ENCODE measurements at regions not wholly inside any gene's neighbourhood (a gene's known extent, or its start where the extent isn't known, plus 50 kb on each side); places are given as distances from the start of the nearest gene placed in this dataset.

- no peak for DNase-seq
Measured at GRCh38 chr1:55507578-55507931, 292.4 kb upstream of the USP24 start.

GRCh38 chr1:55506740-55507577 lies 291.8 kb upstream of the USP24 start:
- DNase-seq, result no peak

DNA sequence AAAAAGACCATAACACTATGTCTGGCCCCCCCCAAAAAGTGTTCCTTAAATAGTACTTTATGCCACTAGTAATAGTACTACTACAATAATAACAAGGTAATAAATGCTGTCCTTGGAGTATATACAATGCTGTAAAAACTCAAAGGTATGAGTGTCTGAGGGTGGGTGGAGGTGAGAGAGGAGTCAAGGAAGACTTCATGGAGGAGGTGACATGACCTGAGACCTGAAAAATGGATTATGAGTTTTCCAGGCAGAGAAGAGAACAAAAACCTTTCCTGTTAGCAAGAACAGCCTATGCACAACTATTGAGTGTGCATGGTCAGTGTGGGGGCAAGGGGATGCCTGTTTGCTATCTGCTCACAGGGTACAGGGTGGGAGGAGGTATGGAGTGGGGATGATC lies 290.2 kb upstream of the USP24 start:
- no peak for DNase-seq

DNA sequence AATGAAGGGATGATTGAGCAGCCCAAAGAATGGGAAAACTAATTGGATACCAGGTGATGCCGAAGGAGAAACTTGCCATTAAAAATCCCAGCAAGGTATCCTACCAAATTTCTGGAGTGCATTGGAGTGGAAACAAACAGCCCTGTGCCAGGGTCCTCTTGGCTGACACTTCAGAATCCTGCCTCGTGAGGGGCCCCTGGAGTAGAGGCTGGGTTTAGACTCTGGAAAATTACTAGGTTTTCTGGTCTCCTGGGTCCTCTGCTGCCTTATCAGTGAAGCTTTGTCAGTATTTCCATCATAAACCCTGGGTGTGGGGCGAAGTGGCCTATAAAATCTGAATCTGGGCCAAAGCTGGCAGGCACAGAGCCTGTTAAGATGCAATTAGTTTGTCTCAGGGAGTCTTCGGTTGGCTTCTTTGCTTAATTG lies 289.2 kb upstream of the USP24 start:
- no peak for DNase-seq

DNA sequence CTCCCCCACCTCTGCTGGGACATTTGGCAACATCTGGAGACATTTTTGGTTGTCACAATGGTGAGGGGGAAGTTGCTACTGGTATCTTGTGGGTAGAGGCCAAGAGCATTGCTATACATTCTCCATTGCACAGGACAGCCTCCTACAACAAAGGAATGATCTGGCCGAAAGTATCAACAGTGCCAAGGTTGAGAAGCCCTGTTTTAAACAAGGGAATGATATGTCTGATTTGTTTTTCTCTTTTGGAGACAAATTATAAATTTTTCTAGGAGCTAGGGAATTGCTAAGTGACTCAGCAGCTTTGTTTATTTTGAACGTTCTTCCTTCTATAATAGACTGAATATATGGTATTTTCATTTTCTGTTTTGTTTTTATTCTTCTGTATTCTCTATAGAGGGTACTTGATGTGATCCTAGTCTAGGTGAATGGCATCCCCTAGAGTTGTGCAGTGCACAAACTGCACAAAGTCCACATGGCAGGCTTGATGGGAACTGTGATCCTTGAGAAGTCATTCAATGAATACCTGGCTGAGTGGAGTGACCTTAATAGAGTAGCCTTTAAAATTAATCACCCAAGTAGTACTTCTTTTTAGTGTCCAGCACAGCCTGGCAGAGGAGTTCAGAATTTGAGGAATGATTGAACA lies 288.6 kb upstream of the USP24 start:
- no peak for DNase-seq

GRCh38 chr1:55500601-55501000 lies 285.4 kb upstream of the USP24 start:
- no peak for DNase-seq

DNA sequence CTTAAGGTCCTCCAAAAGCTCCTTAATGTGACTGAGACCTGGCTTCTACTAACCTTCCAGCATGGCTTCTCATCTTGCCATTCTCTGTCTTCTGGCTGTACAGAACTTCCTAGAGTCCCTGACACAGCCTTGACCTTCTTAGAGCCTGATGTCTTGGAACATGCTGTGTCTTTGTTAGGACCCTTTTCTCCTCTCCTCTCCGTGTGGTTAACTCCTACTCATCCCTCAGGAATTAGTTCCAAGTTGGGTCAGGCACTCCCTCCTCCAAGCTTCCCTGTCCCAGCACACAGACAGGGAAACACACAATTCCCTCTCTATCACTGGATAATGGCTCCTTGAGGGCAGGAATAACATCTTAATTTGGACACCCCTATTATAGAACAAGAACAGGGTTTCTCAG lies 275.4 kb upstream of the USP24 start:
- no peak for DNase-seq

- DNase-seq, result no peak
Measured at GRCh38 chr1:55484173-55484572, 269.0 kb upstream of the USP24 start.

- DNase-seq, result no peak
Measured at GRCh38 chr1:55483523-55483922, 268.4 kb upstream of the USP24 start.

GRCh38 chr1:55481634-55482033 lies 266.5 kb upstream of the USP24 start:
- DNase-seq, result no peak

DNA sequence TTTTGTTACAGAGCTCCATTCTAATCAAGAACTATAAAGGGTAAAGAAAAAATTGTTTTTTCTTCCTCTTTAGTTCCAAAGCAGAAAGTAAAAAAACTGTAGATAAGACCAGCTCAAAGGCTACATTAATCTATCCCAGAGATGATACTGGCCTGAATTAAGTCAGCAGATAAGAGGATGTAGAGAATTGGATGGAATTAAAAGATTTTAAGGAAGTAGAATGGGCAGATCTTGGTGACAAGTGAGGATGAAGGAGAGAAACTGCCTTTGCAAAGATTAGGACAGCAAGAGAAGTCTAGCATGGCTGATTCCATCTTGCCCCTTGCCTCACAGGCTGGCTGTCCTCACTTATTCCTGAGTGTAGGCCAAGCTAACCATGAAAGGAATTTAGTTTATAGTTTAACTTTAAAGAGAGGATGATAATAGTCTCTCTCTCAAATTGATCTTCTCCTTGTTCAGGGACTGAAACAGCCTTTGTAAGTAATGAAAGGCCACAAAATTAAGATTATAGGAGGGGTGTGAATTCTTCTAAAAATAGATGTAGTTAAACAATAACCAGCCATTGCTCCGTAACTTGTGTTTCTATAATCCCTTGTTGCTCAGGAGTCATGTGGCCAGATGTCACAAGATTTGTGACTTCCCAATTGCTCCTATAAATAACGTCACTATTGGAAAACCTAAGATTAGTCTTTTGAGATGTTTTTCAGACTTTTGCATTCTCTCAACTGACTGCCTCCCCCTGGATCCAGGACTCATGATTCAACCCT lies 265.0 kb upstream of the USP24 start:
- DNase-seq, result no peak

- no peak for DNase-seq
Measured at GRCh38 chr1:55478742-55479141, 263.6 kb upstream of the USP24 start.

DNA sequence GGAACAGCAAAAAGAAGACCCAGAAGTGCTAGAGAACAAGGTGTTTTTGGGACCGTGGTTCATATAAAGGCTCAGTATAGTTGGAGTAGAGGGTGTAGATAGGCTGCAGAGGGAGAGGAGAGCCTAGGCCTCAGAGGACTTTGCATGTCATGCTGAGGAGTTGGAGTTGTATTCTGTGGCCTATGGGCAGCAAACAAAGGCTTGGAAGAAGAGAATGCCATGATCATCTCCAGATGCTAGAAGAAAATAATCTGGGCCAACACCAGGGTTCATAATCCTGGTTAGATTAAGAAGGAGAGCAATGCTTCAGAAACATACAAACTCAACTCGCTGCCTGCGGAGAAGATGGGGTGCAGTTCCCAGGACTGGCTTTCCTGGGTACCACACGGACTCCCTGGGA lies 262.8 kb upstream of the USP24 start:
- DNase-seq, result no peak

DNA sequence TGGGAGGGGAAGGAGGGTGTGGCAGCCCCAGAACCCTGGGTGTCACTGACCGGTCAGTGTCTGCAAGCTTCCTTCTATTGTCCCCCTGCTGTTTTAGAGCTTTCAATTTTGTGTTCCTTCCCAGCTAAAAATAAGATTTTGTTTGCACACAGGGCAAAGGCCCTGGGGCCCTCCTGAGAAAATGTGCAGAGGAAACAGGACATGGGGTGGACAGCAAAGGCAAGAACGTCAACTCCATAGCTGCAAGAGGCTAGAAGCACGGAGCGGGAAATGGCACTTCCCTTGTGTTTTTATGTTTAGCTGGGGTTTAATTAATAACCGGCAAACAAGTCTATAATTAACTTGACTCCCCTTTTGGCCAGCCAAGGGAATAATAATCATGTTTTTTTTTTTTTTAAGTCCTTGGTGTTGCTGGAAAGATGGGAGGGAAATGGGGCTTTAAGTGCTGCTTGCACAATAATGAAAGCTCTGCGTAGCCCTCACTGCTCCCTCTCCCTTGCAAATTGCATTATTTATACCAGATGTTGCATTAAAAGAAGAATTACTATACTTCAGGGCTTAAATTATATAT lies 261.4 kb upstream of the USP24 start:
- no peak for DNase-seq

DNA sequence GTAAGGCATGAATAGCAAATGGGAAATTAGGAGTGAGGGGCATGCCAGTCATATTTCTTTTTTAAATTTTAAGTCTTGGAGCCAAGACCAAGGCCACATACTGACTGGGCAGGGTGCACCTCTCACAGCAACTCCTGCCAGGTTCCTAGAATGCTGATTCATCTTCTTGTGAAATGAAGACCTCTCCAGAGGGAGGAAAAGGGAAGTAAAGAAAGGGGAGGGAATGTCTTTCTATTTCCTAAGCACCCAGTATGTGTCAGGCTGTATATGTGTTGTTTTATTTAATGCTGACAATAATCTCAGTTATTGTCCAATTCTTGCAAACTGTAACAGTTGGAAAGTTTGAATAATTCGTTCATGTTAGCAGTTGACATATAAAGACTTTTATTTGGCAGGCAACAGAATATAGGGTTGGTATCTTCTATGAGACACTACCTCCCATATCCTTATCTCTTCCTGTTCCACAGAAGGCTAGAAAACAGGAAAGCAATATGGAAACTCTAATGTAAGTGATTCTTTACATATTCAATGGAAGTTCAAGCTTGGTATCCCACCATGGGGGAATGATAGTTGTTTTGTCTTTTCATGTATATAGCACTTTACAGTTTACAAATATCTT lies 259.1 kb upstream of the USP24 start:
- no peak for DNase-seq

DNA sequence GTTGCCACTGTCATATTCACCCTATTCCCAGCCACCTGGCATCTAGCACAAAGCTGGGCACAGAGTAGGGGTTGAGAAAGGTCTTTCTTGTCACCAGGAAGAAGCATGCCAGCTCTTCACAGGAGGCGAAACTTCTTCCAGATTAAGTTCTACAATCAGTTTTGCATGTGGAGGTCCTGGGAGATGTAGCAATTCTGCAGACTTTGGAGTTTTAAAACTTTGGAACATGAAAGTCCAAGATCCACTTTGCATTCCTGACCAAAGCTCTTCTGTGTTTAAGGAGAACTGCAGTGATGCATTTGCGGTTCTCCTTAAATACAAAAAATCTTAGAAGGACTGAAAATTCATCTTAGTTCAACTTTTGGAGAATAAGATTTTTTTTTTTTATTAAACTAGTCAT lies 258.5 kb upstream of the USP24 start:
- DNase-seq, result no peak

- DNase-seq, result no peak
Measured at GRCh38 chr1:55472784-55473183, 257.6 kb upstream of the USP24 start.

DNA sequence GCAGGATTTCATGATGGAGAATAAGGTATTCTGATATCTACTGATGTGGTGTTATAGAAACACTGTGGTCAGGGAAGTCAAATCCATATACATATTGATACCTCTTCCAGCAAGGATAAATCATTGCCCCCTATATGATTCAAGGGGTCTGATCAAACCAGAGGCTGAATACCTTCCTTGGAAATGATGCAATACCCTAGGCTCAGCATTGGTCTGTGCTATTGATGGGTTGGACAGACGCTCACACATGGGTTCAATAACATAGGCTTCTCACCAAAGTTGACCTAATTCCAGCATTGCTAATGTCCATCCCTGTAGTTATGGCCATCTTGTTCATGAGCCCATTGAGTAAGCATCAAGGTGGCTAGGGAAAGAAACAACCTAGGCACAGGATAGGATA lies 257.0 kb upstream of the USP24 start:
- no peak for DNase-seq

DNA sequence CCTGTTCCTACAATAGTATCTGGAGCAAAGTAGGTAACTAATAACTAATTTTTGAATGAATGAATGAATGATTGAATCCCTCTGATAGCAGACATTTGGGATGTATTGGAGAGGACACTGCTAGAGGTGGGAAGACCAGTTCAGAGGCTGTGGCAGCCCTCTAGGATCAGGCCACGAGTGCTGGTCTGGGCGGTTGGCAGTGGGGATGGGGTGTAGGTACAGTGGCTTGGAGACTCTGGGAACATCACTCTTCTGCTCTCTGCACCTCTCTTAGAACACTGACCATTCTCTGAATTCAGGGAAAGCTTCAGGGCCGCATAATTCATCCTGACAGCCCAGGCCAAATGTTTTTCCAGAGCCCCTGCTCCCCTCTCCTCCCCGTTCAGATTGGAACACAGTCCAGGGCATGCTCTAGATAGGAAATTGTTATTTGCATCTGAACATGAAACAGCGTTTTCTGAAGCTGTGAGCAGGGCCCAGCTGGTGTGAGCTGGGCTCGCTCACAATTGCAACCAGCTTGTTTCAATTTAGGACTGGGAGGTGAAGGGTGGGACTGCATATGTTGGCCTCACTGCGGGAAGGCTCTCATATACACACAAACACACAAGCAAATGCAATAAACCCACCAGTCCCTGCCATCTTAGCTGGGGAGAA lies 253.1 kb upstream of the USP24 start:
- no peak for DNase-seq

DNA sequence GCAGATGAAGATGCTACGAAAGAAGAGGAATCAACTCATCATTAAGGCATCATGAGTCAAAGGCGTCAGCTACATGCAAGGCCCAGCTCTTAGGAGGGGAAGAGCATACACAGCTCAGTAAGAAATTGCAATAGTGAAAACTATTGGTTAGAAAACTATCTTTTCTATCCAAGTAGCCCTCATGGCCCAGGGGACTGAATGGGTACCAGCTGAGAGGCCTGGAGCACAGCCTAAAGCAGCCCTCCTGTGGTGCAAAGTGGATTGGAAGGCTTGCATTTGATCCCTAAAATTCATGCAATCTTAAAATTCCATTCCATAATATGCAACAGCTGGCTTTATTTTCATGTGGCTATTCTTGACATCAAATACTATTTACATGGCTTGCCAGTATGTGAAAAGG lies 251.8 kb upstream of the USP24 start:
- no peak for DNase-seq

- no peak for DNase-seq
Measured at GRCh38 chr1:55466373-55466772, 251.2 kb upstream of the USP24 start.

DNA sequence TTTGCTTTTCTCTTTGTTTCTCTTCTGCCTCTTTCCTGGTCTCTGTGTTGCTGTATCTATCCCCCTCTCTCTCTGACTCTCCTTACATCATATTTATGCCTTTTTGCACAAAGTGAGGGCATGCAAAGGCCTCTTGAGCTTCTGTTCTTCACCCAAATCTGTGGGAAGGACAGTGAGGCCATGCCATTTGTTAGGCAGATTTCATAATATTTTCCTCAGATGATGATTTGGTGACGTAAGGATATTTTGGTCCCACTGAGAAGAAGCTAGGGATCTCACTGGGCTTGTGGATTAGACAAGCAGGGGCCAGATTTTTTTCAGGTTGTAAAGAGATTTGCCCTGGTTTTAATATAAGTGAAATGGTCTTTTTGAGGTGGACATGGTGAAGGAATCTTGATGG lies 249.4 kb upstream of the USP24 start:
- DNase-seq, result no peak

Measured in activated CD4-positive, CD25-positive, alpha-beta regulatory T cell (primary cell).